K562 (cell line): ENCODE measurements at regions not wholly inside any gene's neighbourhood (a gene's known extent, or its start where the extent isn't known, plus 50 kb on each side); places are given as distances from the start of the nearest gene placed in this dataset.

ENCODE experiments used
- BRF1 ChIP-seq: IDR thresholded peaks from 3 replicates; pipeline ENCODE4 v1.6.1; 2011; ENCODE audit warnings: borderline replicate concordance, mild to moderate bottlenecking; ENCODE audit not compliant: insufficient read length; ENCODE audit errors: extremely low read depth
- CBFA2T3 ChIP-seq: fragments of 450-650 bp; IDR thresholded peaks from 2 replicates; pipeline ENCODE4 v1.6.1; 2017
- EZH2 ChIP-seq: IDR thresholded peaks from 2 replicates; pipeline ENCODE4 v1.6.1; 2012; ENCODE audit warnings: low read depth, mild to moderate bottlenecking, inconsistent platforms, low read length, borderline replicate concordance
- FUS ChIP-seq: fragments of 200-400 bp; formaldehyde crosslinking; optimal IDR thresholded peaks from 2 replicates; pipeline ENCODE3; 2017; ENCODE audit warnings: low read depth, low read length
- HNRNPK ChIP-seq: fragments of 200-400 bp; formaldehyde crosslinking; IDR thresholded peaks from one replicate; pipeline ENCODE4 v1.6.1; 2018; ENCODE audit warnings: mild to moderate bottlenecking, low read depth, low read length; ENCODE audit not compliant: poor library complexity, severe bottlenecking
- NFYB ChIP-seq: IDR thresholded peaks from 2 replicates; pipeline ENCODE4 v1.6.1; 2011; ENCODE audit warnings: mild to moderate bottlenecking, moderate library complexity; ENCODE audit not compliant: insufficient read length; ENCODE audit errors: extremely low read depth
- NR2C1 ChIP-seq, 2 experiments: fragments of 450-650 bp; IDR thresholded peaks; 2 replicates each; pipeline ENCODE4 v1.6.1; 2017; ENCODE audit warnings: mild to moderate bottlenecking in 2 of 2, antibody characterized with exemption in 1 of 2, inconsistent platforms in 1 of 2, missing compliant biosample characterization in 1 of 2, missing genetic modification characterization in 1 of 2
- PHF8 ChIP-seq: fragments of 200-600 bp; sonication (generic); IDR thresholded peaks from 2 replicates; pipeline ENCODE4 v1.6.1; 2012; ENCODE audit warnings: mixed run types, mild to moderate bottlenecking, inconsistent platforms, low read length, moderate library complexity, borderline replicate concordance
- ZEB2 ChIP-seq: fragments of 450-650 bp; IDR thresholded peaks from 2 replicates; pipeline ENCODE4 v1.6.1; 2016
- ZNF592 ChIP-seq: fragments of 450-650 bp; IDR thresholded peaks from 2 replicates; pipeline ENCODE4 v1.6.1; 2017; ENCODE audit warnings: antibody characterized with exemption, mild to moderate bottlenecking

GRCh38 chr3:137525471-137525870, 238.6 kb upstream of the SOX14 start (continued):
- TF ChIP-seq ZNF592 (no peak), NFYB (no peak), HNRNPK (no peak), BRF1 (no peak), NR2C1 (IDR thresholded peaks at IDR 0.05) (no peak), NR2C1 (tag; IDR thresholded peaks at IDR 0.05) (no peak), FUS (no peak), CBFA2T3 (no peak), EZH2 (no peak), PHF8 (no peak), ZEB2 (no peak)
